Activated CD4-positive, alpha-beta T cell treated with anti-CD3 and anti-CD28 coated beads, Interleukin-2, amount 10 ng/mL, durations not matched to agents 24 days and 14 days (primary cell): ENCODE measurements at regions not wholly inside any gene's neighbourhood (a gene's known extent, or its start where the extent isn't known, plus 50 kb on each side); places are given as distances from the start of the nearest gene placed in this dataset.
A peak's percentile ranks its signal among the peaks of the same experiment; 100 is the strongest.
"Not testable (repeated sequence)": the region's sequence is repeated elsewhere in the genome, so short reads cannot be mapped to it uniquely, and the experiment has no call there.

Experiments used
- DNase-seq: peaks from one replicate; pipeline ENCODE4 v3.0.0; 2022
- H3K27ac Mint-ChIP-seq: one replicate; pipeline ENCODE4 v1.8.0; 2022; ENCODE audit warnings: mild to moderate bottlenecking, mixed read lengths
- H3K27me3 Mint-ChIP-seq: one replicate; pipeline ENCODE4 v1.8.0; 2022; ENCODE audit warnings: mixed read lengths
- H3K36me3 Mint-ChIP-seq: one replicate; pipeline ENCODE4 v1.8.0; 2022; ENCODE audit warnings: low read depth, mild to moderate bottlenecking, mixed read lengths
- H3K4me1 Mint-ChIP-seq: one replicate; pipeline ENCODE4 v1.8.0; 2021; ENCODE audit warnings: mixed read lengths
- H3K4me3 Mint-ChIP-seq: one replicate; pipeline ENCODE4 v1.8.0; 2022; ENCODE audit warnings: mild to moderate bottlenecking, moderate library complexity, mixed read lengths
- H3K9me3 Mint-ChIP-seq: one replicate; pipeline ENCODE4 v1.8.0; 2021; ENCODE audit warnings: mixed read lengths
- intact Hi-C: fragments of 100-400 bp; cut with micrococcal nuclease; formaldehyde crosslinking; loops from one replicate; pipeline ENCODE4 v1.15.1; 2023

GRCh38 chr9:93892748-93893147 lies 62.4 kb downstream of the BARX1 start:
- peaks cover 3% of the 10 kb centered on the region for H3K4me1 Mint-ChIP-seq
- peaks cover 14% of the 10 kb centered on the region for H3K9me3 Mint-ChIP-seq

GRCh38 chr9:93891549-93892310 lies 63.4 kb downstream of the BARX1 start:
- H3K27ac Mint-ChIP-seq: no peak overlapping the region
- no peak for DNase-seq
- intact Hi-C loops: no loop called here
- peaks cover 5% of the 10 kb centered on the region for H3K27me3 Mint-ChIP-seq
- H3K9me3 Mint-ChIP-seq: peaks cover 14% of the 10 kb centered on the region
- H3K36me3 Mint-ChIP-seq: no peaks in the 10 kb centered on the region
- no peaks in the 10 kb centered on the region for H3K4me1 Mint-ChIP-seq
- H3K4me3 Mint-ChIP-seq: no peak overlapping the region

More at GRCh38 chr9:93892748-93893147, 62.4 kb downstream of the BARX1 start:
- Mint-ChIP-seq H3K27me3 (no peaks in the 10 kb centered on the region), H3K4me3 (no peak overlapping the region), H3K36me3 (no peaks in the 10 kb centered on the region), H3K27ac (no peak overlapping the region)
- DNase-seq: no peak
- intact Hi-C loops: no loop called here

- Mint-ChIP-seq H3K27me3 (peaks cover 7% of the 10 kb centered on the region), H3K9me3 (peaks cover 14% of the 10 kb centered on the region), H3K27ac (no peak overlapping the region), H3K4me1 (no peaks in the 10 kb centered on the region), H3K4me3 (no peak overlapping the region), H3K36me3 (no peaks in the 10 kb centered on the region)
- DNase-seq: no peak
- intact Hi-C loops: no loop called here
Measured at GRCh38 chr9:93891050-93891449, 64.1 kb downstream of the BARX1 start.

GRCh38 chr9:93890436-93890935 lies 64.7 kb downstream of the BARX1 start:
- peaks cover 8% of the 10 kb centered on the region for H3K27me3 Mint-ChIP-seq
- H3K9me3 Mint-ChIP-seq: peaks cover 14% of the 10 kb centered on the region
- H3K4me1 Mint-ChIP-seq: no peaks in the 10 kb centered on the region
- no peak overlapping the region for H3K4me3 Mint-ChIP-seq
- no peak for DNase-seq
- H3K36me3 Mint-ChIP-seq: no peaks in the 10 kb centered on the region
- intact Hi-C loops: no loop called here
- no peak overlapping the region for H3K27ac Mint-ChIP-seq

- H3K4me3 Mint-ChIP-seq: no peak overlapping the region
- peaks cover 6% of the 10 kb centered on the region for H3K9me3 Mint-ChIP-seq
- intact Hi-C loops: no loop called here
- no peak for DNase-seq
- no peaks in the 10 kb centered on the region for H3K36me3 Mint-ChIP-seq
- no peak overlapping the region for H3K27ac Mint-ChIP-seq
- no peaks in the 10 kb centered on the region for H3K4me1 Mint-ChIP-seq
- H3K27me3 Mint-ChIP-seq: peaks cover 8% of the 10 kb centered on the region
Measured at GRCh38 chr9:93886911-93887310, 68.2 kb downstream of the BARX1 start.

- H3K4me3 Mint-ChIP-seq: no peak overlapping the region
- no peaks in the 10 kb centered on the region for H3K36me3 Mint-ChIP-seq
- no peaks in the 10 kb centered on the region for H3K9me3 Mint-ChIP-seq
- peaks cover 8% of the 10 kb centered on the region for H3K27me3 Mint-ChIP-seq
- DNase-seq: no peak
- intact Hi-C loops: no loop called here
- H3K4me1 Mint-ChIP-seq: no peaks in the 10 kb centered on the region
- H3K27ac Mint-ChIP-seq: no peak overlapping the region
Measured at GRCh38 chr9:93884808-93885207, 70.3 kb downstream of the BARX1 start.

- H3K36me3 Mint-ChIP-seq, H3K9me3 Mint-ChIP-seq, H3K4me1 Mint-ChIP-seq, H3K27ac Mint-ChIP-seq, intact Hi-C loops, DNase-seq, H3K4me3 Mint-ChIP-seq, H3K27me3 Mint-ChIP-seq: not testable (repeated sequence)
Measured at GRCh38 chr9:93879662-93880407, 75.3 kb downstream of the BARX1 start.

GRCh38 chr9:93875330-93875729 lies 79.8 kb downstream of the BARX1 start:
- intact Hi-C loops: no loop called here
- Mint-ChIP-seq H3K4me1 (no peaks in the 10 kb centered on the region), H3K36me3 (no peaks in the 10 kb centered on the region), H3K27ac (no peak overlapping the region), H3K9me3 (peaks cover 10% of the 10 kb centered on the region), H3K27me3 (peaks cover 4% of the 10 kb centered on the region), H3K4me3 (no peak overlapping the region)
- peak; percentile 8 for DNase-seq

- Mint-ChIP-seq H3K27ac (no peak overlapping the region), H3K27me3 (peaks cover 4% of the 10 kb centered on the region), H3K9me3 (peaks cover 10% of the 10 kb centered on the region), H3K4me3 (no peak overlapping the region), H3K36me3 (no peaks in the 10 kb centered on the region), H3K4me1 (no peaks in the 10 kb centered on the region)
- intact Hi-C loops: no loop called here
- peak; percentile 24 for DNase-seq
Measured at GRCh38 chr9:93874242-93874641, 80.9 kb downstream of the BARX1 start.

GRCh38 chr9:93871286-93871685 lies 83.9 kb downstream of the BARX1 start:
- Mint-ChIP-seq H3K4me1 (no peaks in the 10 kb centered on the region), H3K9me3 (peaks cover 10% of the 10 kb centered on the region), H3K27ac (no peak overlapping the region), H3K4me3 (no peak overlapping the region), H3K36me3 (no peaks in the 10 kb centered on the region), H3K27me3 (no peaks in the 10 kb centered on the region)
- peak; percentile 40 for DNase-seq
- intact Hi-C loops: no loop called here

GRCh38 chr9:93869863-93870262 lies 85.3 kb downstream of the BARX1 start:
- Mint-ChIP-seq H3K27me3 (no peaks in the 10 kb centered on the region), H3K36me3 (no peaks in the 10 kb centered on the region), H3K4me1 (no peaks in the 10 kb centered on the region), H3K4me3 (no peak overlapping the region), H3K27ac (no peak overlapping the region), H3K9me3 (peaks cover 5% of the 10 kb centered on the region)
- DNase-seq: peak; percentile 25
- intact Hi-C loops: no loop called here

GRCh38 chr9:93869088-93869487 lies 86.1 kb downstream of the BARX1 start:
- Mint-ChIP-seq H3K4me1 (no peaks in the 10 kb centered on the region), H3K27ac (no peak overlapping the region)
- intact Hi-C loops: no loop called here

GRCh38 chr9:93865716-93866115 lies 89.4 kb downstream of the BARX1 start:
- Mint-ChIP-seq H3K36me3 (no peaks in the 10 kb centered on the region), H3K4me3 (no peak overlapping the region), H3K27me3 (peaks cover 2% of the 10 kb centered on the region), H3K27ac (no peak overlapping the region), H3K4me1 (no peaks in the 10 kb centered on the region), H3K9me3 (no peaks in the 10 kb centered on the region)
- DNase-seq: peak; percentile 12
- intact Hi-C loops: no loop called here

More at GRCh38 chr9:93869088-93869487, 86.1 kb downstream of the BARX1 start:
- H3K27me3 Mint-ChIP-seq: no peaks in the 10 kb centered on the region
- H3K9me3 Mint-ChIP-seq: peaks cover 4% of the 10 kb centered on the region
- DNase-seq: peak; percentile 38
- no peak overlapping the region for H3K4me3 Mint-ChIP-seq
- no peaks in the 10 kb centered on the region for H3K36me3 Mint-ChIP-seq

- intact Hi-C loops: no loop called here
- H3K4me3 Mint-ChIP-seq: no peak overlapping the region
- no peak overlapping the region for H3K27ac Mint-ChIP-seq
- H3K36me3 Mint-ChIP-seq: no peaks in the 10 kb centered on the region
- DNase-seq: peak; percentile 33
- H3K9me3 Mint-ChIP-seq: no peaks in the 10 kb centered on the region
- peaks cover 7% of the 10 kb centered on the region for H3K27me3 Mint-ChIP-seq
- H3K4me1 Mint-ChIP-seq: no peaks in the 10 kb centered on the region
Measured at GRCh38 chr9:93865245-93865644, 89.9 kb downstream of the BARX1 start.
